Spleen (tissue), 7 donors: ENCODE measurements at regions not wholly inside any gene's neighbourhood (a gene's known extent, or its start where the extent isn't known, plus 50 kb on each side); places are given as distances from the start of the nearest gene placed in this dataset.

Experiments
- POLR2A ChIP-seq, 3 donors: fragments of 450-650 bp; IDR thresholded peaks; one replicate each; pipeline ENCODE4 v1.5.1; 2017; ENCODE audit warnings: antibody characterized with exemption in 3 of 3, mild to moderate bottlenecking in 1 of 3
- TF ChIP-seq, protein P1 (sequence below), 11 experiments: fragments of 200-600 bp in 7 of 11; fragments of 450-650 bp in 4 of 11; sonication (generic) in 4 of 11; IDR thresholded peaks in 8 of 11; conservative IDR thresholded peaks in 3 of 11; 1 replicate in 7 of 11; 2 replicates in 4 of 11; pipeline versions ENCODE4 v1.4.0 to v1.8.0; 2016 to 2021; ENCODE audit warnings: antibody characterized with exemption in 11 of 11, inconsistent platforms in 4 of 11, mild to moderate bottlenecking in 1 of 11
- donor health status: DM: no; HTN: no; CAD: no; lungs with moderate emphysema.
- donor health status: DM: no; HTN: no; CAD: no.
- donor health status: DM: no; HTN: no; CAD: no.

DNA sequence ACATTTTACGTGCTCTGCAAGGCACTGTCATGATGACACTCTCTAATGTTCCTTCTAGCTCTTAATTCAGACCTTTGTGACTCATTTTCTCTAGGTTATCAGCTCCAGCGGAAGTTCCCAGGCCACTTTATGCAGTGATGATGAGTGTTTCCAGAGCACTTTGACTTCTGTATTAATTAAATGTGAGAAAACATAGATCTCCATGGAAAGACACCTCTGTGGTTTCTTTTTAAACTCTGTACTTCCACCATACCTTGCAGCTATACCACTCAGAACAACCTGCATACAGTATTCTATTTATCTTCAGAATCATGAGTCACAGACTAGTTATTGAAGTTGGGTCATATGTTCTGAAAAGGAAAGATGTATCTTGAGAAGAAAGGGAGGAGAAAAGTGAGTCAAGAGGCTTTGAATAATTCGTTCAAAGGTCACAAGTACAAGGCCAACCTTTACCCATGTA, 175.6 kb upstream of the TENM4 start:
- TF ChIP-seq, protein P1, sequence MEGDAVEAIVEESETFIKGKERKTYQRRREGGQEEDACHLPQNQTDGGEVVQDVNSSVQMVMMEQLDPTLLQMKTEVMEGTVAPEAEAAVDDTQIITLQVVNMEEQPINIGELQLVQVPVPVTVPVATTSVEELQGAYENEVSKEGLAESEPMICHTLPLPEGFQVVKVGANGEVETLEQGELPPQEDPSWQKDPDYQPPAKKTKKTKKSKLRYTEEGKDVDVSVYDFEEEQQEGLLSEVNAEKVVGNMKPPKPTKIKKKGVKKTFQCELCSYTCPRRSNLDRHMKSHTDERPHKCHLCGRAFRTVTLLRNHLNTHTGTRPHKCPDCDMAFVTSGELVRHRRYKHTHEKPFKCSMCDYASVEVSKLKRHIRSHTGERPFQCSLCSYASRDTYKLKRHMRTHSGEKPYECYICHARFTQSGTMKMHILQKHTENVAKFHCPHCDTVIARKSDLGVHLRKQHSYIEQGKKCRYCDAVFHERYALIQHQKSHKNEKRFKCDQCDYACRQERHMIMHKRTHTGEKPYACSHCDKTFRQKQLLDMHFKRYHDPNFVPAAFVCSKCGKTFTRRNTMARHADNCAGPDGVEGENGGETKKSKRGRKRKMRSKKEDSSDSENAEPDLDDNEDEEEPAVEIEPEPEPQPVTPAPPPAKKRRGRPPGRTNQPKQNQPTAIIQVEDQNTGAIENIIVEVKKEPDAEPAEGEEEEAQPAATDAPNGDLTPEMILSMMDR (IDR thresholded peaks at IDR 0.05 in 8 of 11, conservative IDR thresholded peaks at IDR 0.05 in 3 of 11): no peak
- no peak for TF ChIP-seq POLR2A (IDR thresholded peaks at IDR 0.05)
